ENCODE measurements at regions not wholly inside any gene's neighbourhood (a gene's known extent, or its start where the extent isn't known, plus 50 kb on each side); places are given as distances from the start of the nearest gene placed in this dataset.

GRCh38 chr10:111384556-111384955 lies 307.7 kb downstream of the ADRA2A start:
- ChIA-PET CTCF (no interaction called here), POLR2A (no interaction called here)

GRCh38 chr10:111390813-111391563 lies 314.2 kb downstream of the ADRA2A start:
- CTCF ChIA-PET, result no interaction called here
- intact Hi-C loops (cut with micrococcal nuclease), result no loop called here
- H3K4me3 Mint-ChIP-seq, result no peak overlapping the region

More at GRCh38 chr10:111384556-111384955, 307.7 kb downstream of the ADRA2A start:
- intact Hi-C loops (cut with micrococcal nuclease), result no loop called here
- Mint-ChIP-seq H3K4me1 (ENCODE audit: low read depth) (no peaks in the 10 kb centered on the region), H3K36me3 (no peaks in the 10 kb centered on the region), H3K4me3 (no peak overlapping the region), H3K27ac (no peak overlapping the region), H3K9me3 (no peaks in the 10 kb centered on the region), H3K27me3 (peaks cover 15% of the 10 kb centered on the region)
- no peak for DNase-seq

DNA sequence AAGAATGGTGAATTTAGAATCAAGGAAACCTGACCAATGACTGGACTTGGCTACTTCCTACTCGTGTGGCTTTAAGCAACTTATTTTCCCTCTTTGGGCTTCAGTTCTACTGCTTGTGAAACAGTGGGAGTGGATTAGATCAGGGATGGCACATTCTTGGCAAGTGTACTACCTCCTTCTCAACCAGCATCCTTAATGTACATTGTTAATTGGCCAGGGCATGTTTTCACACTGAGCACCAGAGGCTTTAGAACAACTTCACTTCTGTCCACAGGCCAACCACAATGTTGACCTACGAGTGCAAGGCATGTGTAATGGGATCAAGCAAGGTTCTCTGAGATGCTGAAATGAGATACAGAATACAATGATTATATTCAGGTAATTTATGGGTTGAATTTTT lies 315.3 kb downstream of the ADRA2A start:
- Mint-ChIP-seq H3K9me3 (no peaks in the 10 kb centered on the region), H3K4me3 (no peak overlapping the region), H3K27me3 (peaks cover 8% of the 10 kb centered on the region), H3K4me1 (ENCODE audit: low read depth) (no peaks in the 10 kb centered on the region), H3K27ac (no peak overlapping the region), H3K36me3 (no peaks in the 10 kb centered on the region)
- intact Hi-C loops (cut with micrococcal nuclease), result no loop called here
- POLR2A ChIA-PET, result no interaction called here
- CTCF ChIA-PET, result no interaction called here
- no peak for DNase-seq

More at GRCh38 chr10:111390813-111391563, 314.2 kb downstream of the ADRA2A start:
- Mint-ChIP-seq H3K27ac (no peak overlapping the region), H3K36me3 (no peaks in the 10 kb centered on the region), H3K9me3 (no peaks in the 10 kb centered on the region), H3K27me3 (peaks cover 11% of the 10 kb centered on the region), H3K4me1 (ENCODE audit: low read depth) (no peaks in the 10 kb centered on the region)
- DNase-seq, result no peak
- POLR2A ChIA-PET, result no interaction called here

DNA sequence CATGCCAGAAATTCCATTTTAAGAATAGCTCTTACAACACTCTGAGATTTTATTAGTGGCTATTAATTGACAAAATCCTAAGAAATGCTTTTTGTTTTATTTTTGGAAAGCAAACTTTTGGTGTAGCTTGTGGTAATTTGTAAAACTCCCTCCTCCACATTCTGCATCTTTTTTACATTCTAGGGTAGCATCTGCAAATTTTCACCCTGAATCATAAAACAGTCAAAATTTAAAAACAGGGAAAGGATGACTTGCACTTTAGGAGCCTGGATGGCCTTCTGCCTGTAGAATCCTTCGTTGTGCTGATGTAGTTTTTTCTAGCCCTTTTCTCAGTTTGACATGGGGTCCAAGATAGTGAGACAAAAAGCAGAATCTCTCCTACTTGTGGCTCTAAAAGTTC lies 316.1 kb downstream of the ADRA2A start:
- peaks cover 3% of the 10 kb centered on the region for H3K27me3 Mint-ChIP-seq
- no peaks in the 10 kb centered on the region for H3K9me3 Mint-ChIP-seq
- no peak for DNase-seq
- H3K27ac Mint-ChIP-seq, result no peak overlapping the region
- no peaks in the 10 kb centered on the region for H3K4me1 Mint-ChIP-seq (ENCODE audit: low read depth)
- POLR2A ChIA-PET, result no interaction called here
- no peak overlapping the region for H3K4me3 Mint-ChIP-seq
- intact Hi-C loops (cut with micrococcal nuclease), result no loop called here
- CTCF ChIA-PET, result no interaction called here
- no peaks in the 10 kb centered on the region for H3K36me3 Mint-ChIP-seq

GRCh38 chr10:111410740-111411139 lies 333.9 kb downstream of the ADRA2A start:
- ChIA-PET CTCF (interaction anchor here (0.6 kb wide), 1 partner anchor 578 kb away, joined by 3 read pairs; no protein-coding TSS in a partner anchor), POLR2A (no interaction called here)
- H3K36me3 Mint-ChIP-seq, result no peaks in the 10 kb centered on the region
- H3K9me3 Mint-ChIP-seq, result no peaks in the 10 kb centered on the region
- H3K4me3 Mint-ChIP-seq, result no peak overlapping the region
- no peak for DNase-seq
- H3K4me1 Mint-ChIP-seq (ENCODE audit: low read depth), result peaks cover 2% of the 10 kb centered on the region
- no peak overlapping the region for H3K27ac Mint-ChIP-seq
- intact Hi-C loops (cut with micrococcal nuclease), result no loop called here
- peaks cover 8% of the 10 kb centered on the region for H3K27me3 Mint-ChIP-seq

GRCh38 chr10:111425459-111425858 lies 348.6 kb downstream of the ADRA2A start:
- Mint-ChIP-seq H3K27ac (no peak overlapping the region), H3K4me3 (no peak overlapping the region), H3K4me1 (ENCODE audit: low read depth) (no peaks in the 10 kb centered on the region), H3K9me3 (no peaks in the 10 kb centered on the region), H3K27me3 (peaks cover 2% of the 10 kb centered on the region), H3K36me3 (no peaks in the 10 kb centered on the region)
- POLR2A ChIA-PET, result no interaction called here
- intact Hi-C loops (cut with micrococcal nuclease), result no loop called here
- CTCF ChIA-PET, result no interaction called here
- no peak for DNase-seq

- CTCF ChIA-PET, result no interaction called here
- POLR2A ChIA-PET, result no interaction called here
- Mint-ChIP-seq H3K27ac (no peak overlapping the region), H3K4me3 (no peak overlapping the region), H3K36me3 (no peaks in the 10 kb centered on the region), H3K27me3 (peaks cover 2% of the 10 kb centered on the region), H3K4me1 (ENCODE audit: low read depth) (no peaks in the 10 kb centered on the region), H3K9me3 (no peaks in the 10 kb centered on the region)
- DNase-seq, result no peak
- intact Hi-C loops (cut with micrococcal nuclease), result loop anchor here (10.0 kb wide), 1 partner anchor 1495 kb away; no protein-coding TSS in a partner anchor
Measured at GRCh38 chr10:111429288-111430028, 352.6 kb downstream of the ADRA2A start.

- peak; percentile 8 for DNase-seq
- H3K4me3 Mint-ChIP-seq, result no peak overlapping the region
- peaks cover 2% of the 10 kb centered on the region for H3K27me3 Mint-ChIP-seq
- no peaks in the 10 kb centered on the region for H3K9me3 Mint-ChIP-seq
- POLR2A ChIA-PET, result no interaction called here
- CTCF ChIA-PET, result no interaction called here
- no peaks in the 10 kb centered on the region for H3K36me3 Mint-ChIP-seq
- no peak overlapping the region for H3K27ac Mint-ChIP-seq
- no peaks in the 10 kb centered on the region for H3K4me1 Mint-ChIP-seq (ENCODE audit: low read depth)
- intact Hi-C loops (cut with micrococcal nuclease), result loop anchor here (10.0 kb wide), 1 partner anchor 1495 kb away; no protein-coding TSS in a partner anchor
Measured at GRCh38 chr10:111430070-111430469, 353.2 kb downstream of the ADRA2A start.

DNA sequence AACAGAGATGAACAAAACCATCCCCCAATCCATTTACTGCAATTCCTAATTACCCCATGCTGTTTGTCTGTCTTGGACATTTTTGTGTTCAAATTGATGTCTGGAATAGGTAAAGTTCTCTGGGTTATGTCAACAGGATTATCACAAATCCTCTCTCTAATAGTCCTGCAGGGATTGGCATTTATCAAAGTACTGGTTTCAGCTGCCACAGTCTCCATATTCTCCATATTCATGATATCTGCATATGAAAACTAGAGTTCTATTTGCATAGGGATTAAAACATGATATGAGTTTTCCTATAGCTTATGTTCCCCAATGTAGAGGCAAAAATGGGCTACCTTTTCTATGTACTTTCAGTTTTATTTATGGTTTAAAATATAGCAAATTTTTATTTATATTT lies 355.8 kb downstream of the ADRA2A start:
- intact Hi-C loops (cut with micrococcal nuclease), result loop anchor here (10.0 kb wide), 1 partner anchor 1498 kb away; no protein-coding TSS in a partner anchor
- POLR2A ChIA-PET, result no interaction called here

DNA sequence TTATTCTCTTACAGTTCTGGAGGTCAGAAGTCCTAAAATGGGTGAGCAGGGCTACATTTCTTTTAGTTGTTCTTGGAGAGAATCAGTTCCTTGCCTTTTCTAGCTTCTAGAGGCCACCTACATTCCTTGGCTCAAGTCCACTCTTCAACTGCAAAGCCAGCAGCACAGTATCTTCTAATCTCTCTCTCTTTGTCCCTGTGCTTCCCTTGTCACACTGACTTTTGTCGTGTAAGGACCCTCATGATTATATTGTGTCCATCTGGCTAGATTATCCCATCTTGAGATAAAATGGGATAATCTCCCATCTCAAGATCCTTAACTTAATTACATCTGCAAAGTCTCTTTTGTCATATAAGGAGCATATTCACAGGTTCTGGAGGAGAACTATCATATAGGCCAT lies 359.0 kb downstream of the ADRA2A start:
- peaks cover 4% of the 10 kb centered on the region for H3K27me3 Mint-ChIP-seq
- H3K27ac Mint-ChIP-seq, result no peak overlapping the region
- no peaks in the 10 kb centered on the region for H3K4me1 Mint-ChIP-seq (ENCODE audit: low read depth)
- no peaks in the 10 kb centered on the region for H3K9me3 Mint-ChIP-seq
- no peak overlapping the region for H3K4me3 Mint-ChIP-seq
- DNase-seq, result no peak
- no peaks in the 10 kb centered on the region for H3K36me3 Mint-ChIP-seq
- intact Hi-C loops (cut with micrococcal nuclease), result loop anchor here (10.0 kb wide), 1 partner anchor 1501 kb away; no protein-coding TSS in a partner anchor
- CTCF ChIA-PET, result no interaction called here
- POLR2A ChIA-PET, result no interaction called here

More for the DNA sequence above, 355.8 kb downstream of the ADRA2A start:
- no peak overlapping the region for H3K27ac Mint-ChIP-seq
- H3K9me3 Mint-ChIP-seq, result no peaks in the 10 kb centered on the region
- no peaks in the 10 kb centered on the region for H3K36me3 Mint-ChIP-seq
- no peaks in the 10 kb centered on the region for H3K4me1 Mint-ChIP-seq (ENCODE audit: low read depth)
- no peak overlapping the region for H3K4me3 Mint-ChIP-seq
- peaks cover 2% of the 10 kb centered on the region for H3K27me3 Mint-ChIP-seq
- DNase-seq, result no peak
- CTCF ChIA-PET, result no interaction called here

DNA sequence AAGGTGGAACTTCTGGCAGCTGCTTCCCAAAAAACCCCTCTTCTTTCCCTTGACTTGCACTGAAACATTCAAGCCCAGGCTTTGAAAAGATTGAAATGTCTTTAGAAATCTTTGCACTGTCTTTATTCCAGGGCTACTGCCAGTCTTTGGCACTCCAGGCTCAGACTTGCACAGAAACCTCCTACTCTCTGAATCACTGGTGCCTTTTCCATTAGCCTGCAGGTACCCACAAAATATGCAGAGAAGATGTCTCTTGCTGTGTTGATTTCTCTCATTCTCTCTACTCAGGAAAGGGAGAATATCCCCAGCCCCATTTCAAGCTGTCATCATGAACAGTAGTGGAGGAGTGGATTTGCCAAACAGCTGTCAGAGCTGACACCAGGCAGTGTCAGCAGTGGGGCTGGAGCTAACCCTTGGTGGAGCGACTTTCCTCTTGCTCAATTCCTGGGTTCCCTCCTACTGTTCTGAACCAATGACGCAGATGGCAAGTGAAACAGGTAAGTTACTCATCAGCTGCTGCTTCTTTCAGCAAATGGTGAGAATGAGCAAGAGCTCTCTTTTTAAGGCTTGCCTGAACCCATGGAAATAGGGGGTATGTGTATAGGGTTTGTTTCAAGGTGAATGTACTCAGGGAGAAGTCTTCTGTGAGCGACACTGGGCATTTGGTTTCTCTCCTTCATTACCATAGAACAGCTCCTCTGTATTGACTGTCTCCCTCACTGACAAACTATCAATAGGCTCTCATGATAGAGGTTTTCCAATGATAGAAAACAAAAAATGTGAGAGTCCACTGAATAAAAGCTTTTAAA lies 362.4 kb downstream of the ADRA2A start:
- H3K27ac Mint-ChIP-seq, result no peak overlapping the region
- H3K4me3 Mint-ChIP-seq, result no peak overlapping the region
- intact Hi-C loops (cut with micrococcal nuclease), result loop anchor here (10.0 kb wide), 1 partner anchor 1504 kb away; no protein-coding TSS in a partner anchor
- CTCF ChIA-PET, result no interaction called here
- no peaks in the 10 kb centered on the region for H3K36me3 Mint-ChIP-seq
- peaks cover 5% of the 10 kb centered on the region for H3K27me3 Mint-ChIP-seq
- POLR2A ChIA-PET, result no interaction called here
- H3K9me3 Mint-ChIP-seq, result no peaks in the 10 kb centered on the region
- no peaks in the 10 kb centered on the region for H3K4me1 Mint-ChIP-seq (ENCODE audit: low read depth)
- no peak for DNase-seq

- intact Hi-C loops (cut with micrococcal nuclease), result no loop called here
- Mint-ChIP-seq H3K9me3 (no peaks in the 10 kb centered on the region), H3K27me3 (peaks cover 5% of the 10 kb centered on the region), H3K4me1 (ENCODE audit: low read depth) (no peaks in the 10 kb centered on the region), H3K36me3 (no peaks in the 10 kb centered on the region), H3K27ac (no peak overlapping the region), H3K4me3 (no peak overlapping the region)
- POLR2A ChIA-PET, result no interaction called here
- no peak for DNase-seq
- CTCF ChIA-PET, result no interaction called here
Measured at GRCh38 chr10:111440501-111440900, 363.7 kb downstream of the ADRA2A start.

Data from activated CD4-positive, alpha-beta memory T cell treated with anti-CD3 and anti-CD28 coated beads for 36 hours (primary cell).